SK-N-SH (cell line): ENCODE measurements at regions not wholly inside any gene's neighbourhood (a gene's known extent, or its start where the extent isn't known, plus 50 kb on each side); places are given as distances from the start of the nearest gene placed in this dataset.

Source experiments
- CTCF ChIA-PET: fragments of 300-600, 350-600 bp; formaldehyde crosslinking; extraction: SDS; loops from one replicate; lab custom pipeline; 2021; lab: Yijun Ruan, JAX
- POLR2A ChIA-PET: fragments of 350-600 bp; sonication (Branson Sonifier 250); formaldehyde crosslinking; extraction: SDS; loops from one replicate; lab custom pipeline; 2020; ENCODE audit warnings: antibody characterized with exemption, inconsistent platforms; lab: Yijun Ruan, JAX
- DNase-seq: peaks from one replicate; pipeline ENCODE4 v3.0.0; 2012
- H2AFZ ChIP-seq: fragments of 200-600 bp; sonication (generic); 2 replicates; pipeline ENCODE4 v1.8.1; 2016; ENCODE audit warnings: antibody characterized with exemption, mild to moderate bottlenecking, low read depth
- H3F3A ChIP-seq: fragments of 200-600 bp; sonication (generic); replicated peaks from 2 replicates; pipeline ENCODE3; 2016; ENCODE audit warnings: antibody characterized with exemption, mild to moderate bottlenecking; ENCODE audit not compliant: insufficient read depth
- H3K27ac ChIP-seq, 2 experiments: fragments of 200-500 bp in 1 of 2; fragments of 200-600 bp in 1 of 2; sonication (Bioruptor generic) in 1 of 2; sonication (generic), shearing (Covaris generic) in 1 of 2; 2 replicates each; pipeline versions ENCODE4 v1.5.1 to v1.6.1; 2014 to 2016; ENCODE audit warnings: low read depth in 2 of 2, inconsistent platforms in 1 of 2, low read length in 1 of 2, mild to moderate bottlenecking in 1 of 2, mixed read lengths in 1 of 2
- H3K27me3 ChIP-seq: fragments of 200-600 bp; sonication (generic), shearing (Covaris generic); 2 replicates; pipeline ENCODE4 v1.6.1; 2016; ENCODE audit warnings: mixed run types; ENCODE audit not compliant: insufficient read depth
- H3K36me3 ChIP-seq, 2 experiments: fragments of 200-500 bp in 1 of 2; fragments of 200-600 bp in 1 of 2; sonication (Bioruptor generic) in 1 of 2; sonication (generic) in 1 of 2; replicated peaks in 1 of 2; 2 replicates each; pipeline versions ENCODE3 to v1.5.1; 2014 to 2016; ENCODE audit warnings: low read length in 1 of 2, mild to moderate bottlenecking in 1 of 2; ENCODE audit not compliant: insufficient read depth in 2 of 2, control insufficient read depth in 1 of 2
- H3K4me1 ChIP-seq, 2 experiments: fragments of 200-500 bp in 1 of 2; fragments of 200-600 bp in 1 of 2; sonication (Bioruptor generic) in 1 of 2; sonication (generic), shearing (Covaris generic) in 1 of 2; 2 replicates each; pipeline versions ENCODE4 v1.5.1 to v1.6.1; 2014 to 2016; ENCODE audit warnings: low read depth in 1 of 2, low read length in 1 of 2, mixed run types in 1 of 2; ENCODE audit not compliant: insufficient read depth in 2 of 2, control insufficient read depth in 1 of 2
- H3K4me2 ChIP-seq: fragments of 200-600 bp; sonication (generic), shearing (Covaris generic); 2 replicates; pipeline ENCODE4 v1.6.1; 2017; ENCODE audit warnings: mixed run types
- H3K4me3 ChIP-seq, 2 experiments: fragments of 200-500 bp in 1 of 2; fragments of 200-600 bp in 1 of 2; sonication (Bioruptor generic) in 1 of 2; sonication (generic), shearing (Covaris generic) in 1 of 2; 2 replicates each; pipeline versions ENCODE4 v1.5.1 to v1.8.1; 2014 to 2016; ENCODE audit warnings: low read depth in 2 of 2, inconsistent platforms in 1 of 2, low read length in 1 of 2, mild to moderate bottlenecking in 1 of 2, mixed read lengths in 1 of 2, moderate library complexity in 1 of 2
- H3K79me2 ChIP-seq: fragments of 200-600 bp; sonication (generic); 2 replicates; pipeline ENCODE4 v1.8.1; 2017; ENCODE audit warnings: mild to moderate bottlenecking; ENCODE audit not compliant: insufficient read depth
- H3K9ac ChIP-seq: fragments of 200-600 bp; sonication (generic); 2 replicates; pipeline ENCODE4 v1.6.1; 2017; ENCODE audit warnings: mixed run types
- H3K9me2 ChIP-seq: fragments of 200-600 bp; sonication (generic); 2 replicates; pipeline ENCODE4 v1.6.1; 2017; ENCODE audit warnings: mixed run types
- H3K9me3 ChIP-seq: fragments of 200-600 bp; sonication (generic); 2 replicates; pipeline ENCODE4 v1.6.1; 2017; ENCODE audit warnings: mixed run types, mild to moderate bottlenecking, moderate library complexity
- H4K20me1 ChIP-seq: fragments of 200-600 bp; sonication (generic); 2 replicates; pipeline ENCODE4 v1.6.1; 2017; ENCODE audit warnings: mild to moderate bottlenecking, mixed run types; ENCODE audit not compliant: insufficient read depth
- EP300 ChIP-seq, 2 experiments: IDR thresholded peaks; 2 replicates each; pipeline versions ENCODE4 v1.4.0 to v1.6.1; 2012; ENCODE audit warnings: borderline replicate concordance in 1 of 2, low read depth in 1 of 2, low read length in 1 of 2
- FOSL2 ChIP-seq: IDR thresholded peaks from 2 replicates; pipeline ENCODE4 v1.4.0; 2012; ENCODE audit warnings: low read depth, mild to moderate bottlenecking, moderate library complexity, borderline replicate concordance
- GABPA ChIP-seq: IDR thresholded peaks from 2 replicates; pipeline ENCODE4 v1.4.0; 2012; ENCODE audit warnings: low read depth, mild to moderate bottlenecking
- RCOR1 ChIP-seq: fragments of 150-350 bp; IDR thresholded peaks from 2 replicates; pipeline ENCODE4 v1.6.1; 2017; ENCODE audit warnings: antibody characterized with exemption, low read length
- RFX5 ChIP-seq: IDR thresholded peaks from 2 replicates; pipeline ENCODE4 v1.6.1; 2012; ENCODE audit warnings: mild to moderate bottlenecking, improper control_type of control experiment, low read length
- SIN3A ChIP-seq: IDR thresholded peaks from 2 replicates; pipeline ENCODE4 v1.6.1; 2012; ENCODE audit warnings: low read depth, mild to moderate bottlenecking, low read length, moderate library complexity, borderline replicate concordance
- SMC3 ChIP-seq: IDR thresholded peaks from 2 replicates; pipeline ENCODE4 v1.6.1; 2012; ENCODE audit warnings: low read depth, low read length, improper control_type of control experiment
- TAF1 ChIP-seq: IDR thresholded peaks from 2 replicates; pipeline ENCODE4 v1.6.1; 2012; ENCODE audit warnings: low read depth, mild to moderate bottlenecking, low read length, moderate library complexity, borderline replicate concordance
- TCF12 ChIP-seq: IDR thresholded peaks from 2 replicates; pipeline ENCODE4 v1.4.0; 2012
- TEAD4 ChIP-seq: IDR thresholded peaks from 2 replicates; pipeline ENCODE4 v1.4.0; 2012; ENCODE audit warnings: mild to moderate bottlenecking, borderline replicate concordance; ENCODE audit not compliant: insufficient read depth
- YY1 ChIP-seq: IDR thresholded peaks from 2 replicates; pipeline ENCODE4 v1.4.0; 2012; ENCODE audit warnings: low read depth, mild to moderate bottlenecking
- WGBS: methylation state at CpG from one replicate; pipeline ENCODE4 v1.1.6; 2017; ENCODE audit warnings: low lambda C conversion rate; 5-methylcytosine and 5-hydroxymethylcytosine counted together
- TF ChIP-seq, protein P1 (sequence below): IDR thresholded peaks from 2 replicates; pipeline ENCODE4; 2012
- TF ChIP-seq, protein P2 (sequence below): fragments of 150-350 bp; IDR thresholded peaks from 2 replicates; pipeline ENCODE4 v1.6.1; 2017; ENCODE audit warnings: antibody characterized with exemption, low read length, low read depth, borderline replicate concordance

DNA sequence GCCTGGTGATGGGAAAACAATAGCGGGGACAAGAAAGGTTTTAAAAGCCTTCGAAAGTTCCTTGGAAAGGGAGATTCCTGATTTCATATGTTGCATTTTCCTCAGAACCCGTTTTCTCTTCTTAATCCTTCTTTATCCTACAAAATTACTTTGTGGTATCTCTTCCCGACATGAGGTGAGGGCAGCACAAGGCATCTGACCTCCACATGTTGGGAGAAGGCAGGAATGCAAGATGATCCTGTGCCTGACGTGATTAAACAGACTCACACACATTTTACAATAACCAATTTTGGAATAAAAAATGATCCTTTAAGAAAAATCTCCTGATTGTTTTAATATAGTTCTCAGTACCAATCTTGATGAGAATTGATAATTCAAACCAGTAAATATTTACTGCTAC, 153.3 kb upstream of the MKLN1 start:
- 93% methylated on average over 5 of the region's 5 CpGs for WGBS
- Histone ChIP-seq H3K9me3 (no peaks in the 10 kb centered on the region; the same call in 1 of the 2 replicates), H3K27ac (no peak overlapping the region), H3K4me1 (no peaks in the 10 kb centered on the region; a peak in 1 of 4 replicates), H3F3A (peaks cover 13% of the 10 kb centered on the region), H3K27me3 (no peaks in the 10 kb centered on the region), H2AFZ (no peak overlapping the region), H4K20me1 (no peaks in the 10 kb centered on the region), H3K9me2 (no peaks in the 10 kb centered on the region), H3K4me3 (no peak overlapping the region), H3K79me2 (no peaks in the 10 kb centered on the region), H3K36me3 (no peaks in the 10 kb centered on the region), H3K4me2 (no peak overlapping the region), H3K9ac (no peak overlapping the region)
- TF ChIP-seq SMC3 = no peak
- no peak for TF ChIP-seq GABPA
- TF ChIP-seq, protein P1, sequence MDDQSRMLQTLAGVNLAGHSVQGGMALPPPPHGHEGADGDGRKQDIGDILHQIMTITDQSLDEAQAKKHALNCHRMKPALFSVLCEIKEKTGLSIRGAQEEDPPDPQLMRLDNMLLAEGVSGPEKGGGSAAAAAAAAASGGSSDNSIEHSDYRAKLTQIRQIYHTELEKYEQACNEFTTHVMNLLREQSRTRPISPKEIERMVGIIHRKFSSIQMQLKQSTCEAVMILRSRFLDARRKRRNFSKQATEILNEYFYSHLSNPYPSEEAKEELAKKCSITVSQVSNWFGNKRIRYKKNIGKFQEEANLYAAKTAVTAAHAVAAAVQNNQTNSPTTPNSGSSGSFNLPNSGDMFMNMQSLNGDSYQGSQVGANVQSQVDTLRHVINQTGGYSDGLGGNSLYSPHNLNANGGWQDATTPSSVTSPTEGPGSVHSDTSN = no peak
- no peak for TF ChIP-seq TCF12
- TF ChIP-seq FOSL2 = no peak
- no peak for TF ChIP-seq SIN3A
- no peak for DNase-seq
- ChIA-PET POLR2A (no interaction called here), CTCF (no interaction called here)

DNA sequence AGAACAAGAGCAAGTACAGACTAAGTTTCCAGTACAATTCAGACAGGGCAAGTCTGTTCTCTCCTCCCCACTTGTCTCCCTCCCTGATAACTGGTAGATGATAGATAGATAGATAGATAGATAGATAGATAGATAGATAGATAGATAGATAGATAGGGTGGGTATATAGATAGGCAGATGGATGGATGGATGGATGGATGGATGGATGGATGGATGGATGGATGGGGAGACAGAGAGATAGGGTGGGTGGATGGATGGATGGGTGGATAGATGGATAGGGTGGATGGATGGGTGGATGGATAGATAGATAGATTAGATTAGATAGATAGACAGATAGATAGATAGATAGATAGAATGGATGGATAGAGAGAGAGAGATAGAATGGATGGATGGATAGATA, 152.8 kb upstream of the MKLN1 start:
- ChIA-PET POLR2A (no interaction called here), CTCF (interaction anchor here (0.7 to 0.9 kb wide), 2 partner anchors 9 to 10 kb away, joined by 4 to 5 read pairs; no protein-coding TSS in a partner anchor)

More for the DNA sequence above, 152.8 kb upstream of the MKLN1 start:
- Histone ChIP-seq H3K36me3 (no peaks in the 10 kb centered on the region), H3K27ac (no peak overlapping the region), H3K9me3 (no peaks in the 10 kb centered on the region; the same call in 1 of the 2 replicates), H3K27me3 (no peaks in the 10 kb centered on the region), H3K4me2 (no peak overlapping the region), H3K9me2 (no peaks in the 10 kb centered on the region), H2AFZ (no peak overlapping the region), H4K20me1 (no peaks in the 10 kb centered on the region), H3F3A (peaks cover 13% of the 10 kb centered on the region), H3K4me1 (no peaks in the 10 kb centered on the region; a peak in 1 of 4 replicates), H3K4me3 (no peak overlapping the region), H3K9ac (no peak overlapping the region), H3K79me2 (no peaks in the 10 kb centered on the region)
- no peak for DNase-seq
- TF ChIP-seq RCOR1 (no peak), SIN3A (no peak), YY1 (no peak), TEAD4 (no peak), RFX5 (no peak), TAF1 (no peak), EP300 (IDR thresholded peaks at IDR 0.05; ENCODE audit: borderline replicate concordance in 1 of 2, low read depth in 1 of 2, low read length in 1 of 2) (no peak)
- TF ChIP-seq, protein P2, sequence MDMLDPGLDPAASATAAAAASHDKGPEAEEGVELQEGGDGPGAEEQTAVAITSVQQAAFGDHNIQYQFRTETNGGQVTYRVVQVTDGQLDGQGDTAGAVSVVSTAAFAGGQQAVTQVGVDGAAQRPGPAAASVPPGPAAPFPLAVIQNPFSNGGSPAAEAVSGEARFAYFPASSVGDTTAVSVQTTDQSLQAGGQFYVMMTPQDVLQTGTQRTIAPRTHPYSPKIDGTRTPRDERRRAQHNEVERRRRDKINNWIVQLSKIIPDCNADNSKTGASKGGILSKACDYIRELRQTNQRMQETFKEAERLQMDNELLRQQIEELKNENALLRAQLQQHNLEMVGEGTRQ = no peak
